ENCODE measurements at regions not wholly inside any gene's neighbourhood (a gene's known extent, or its start where the extent isn't known, plus 50 kb on each side); places are given as distances from the start of the nearest gene placed in this dataset.

GRCh38 chr2:226424971-226425370, 374.6 kb downstream of the IRS1 start:
- no peak for TF ChIP-seq CTCF (conservative IDR thresholded peaks at IDR 0.05 in 1 of 2, IDR thresholded peaks at IDR 0.05 in 1 of 2; ENCODE audit: low read depth in 1 of 2, low read length in 2 of 2)
- TF ChIP-seq EZH2 (IDR thresholded peaks at IDR 0.05; ENCODE audit: low read length, missing control alignments): no peak
